Right ventricle myocardium superior (tissue), 1 donor: ENCODE measurements at regions not wholly inside any gene's neighbourhood (a gene's known extent, or its start where the extent isn't known, plus 50 kb on each side); places are given as distances from the start of the nearest gene placed in this dataset.

ENCODE experiments used
- ATAC-seq: fragments of 200-7000 bp; cut with Tn5 transposase; one replicate; pipeline ENCODE4 v1.9.1; 2020; ENCODE audit warnings: mild to moderate bottlenecking; ENCODE audit not compliant: poor library complexity
- DNase-seq: peaks from one replicate; pipeline ENCODE4 v3.0.0-alpha.2; 2020
- intact Hi-C: fragments of 100-400 bp; cut with DNase I; formaldehyde crosslinking; loops from one replicate; pipeline ENCODE4 v1.11.2; 2022
- donor health status: DM: no; HTN: yes; CAD: no; lungs with severe emphysema.

DNA sequence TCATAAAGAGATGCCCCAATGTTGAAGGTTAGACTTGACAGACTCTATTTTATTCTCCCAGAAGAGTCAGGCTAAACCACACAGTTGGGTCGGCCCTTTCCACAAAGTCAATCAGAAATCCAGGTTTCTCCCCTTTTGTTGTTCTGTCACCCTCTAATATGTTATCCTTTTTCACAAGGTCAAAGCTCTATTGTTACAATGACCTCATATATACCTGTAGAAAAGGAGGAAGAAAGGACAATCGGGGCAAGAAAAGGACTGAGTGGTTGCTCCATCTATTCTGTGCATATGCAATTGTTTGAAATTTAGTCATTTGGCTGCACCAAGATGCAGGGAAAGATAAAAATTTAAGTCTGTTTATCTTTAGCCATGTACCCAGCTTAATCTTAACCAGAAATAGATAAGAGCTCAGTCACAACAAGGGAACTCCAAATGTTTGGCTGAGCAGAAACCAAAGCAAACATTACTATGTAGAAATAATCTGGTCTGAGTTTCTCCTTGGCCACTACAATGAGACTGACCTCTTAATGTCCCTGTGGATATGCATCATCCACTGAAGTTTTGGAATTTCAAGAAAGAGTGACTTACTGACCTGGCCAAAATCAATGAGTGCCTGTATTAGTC is 503.7 kb downstream of the GALC start:
- ATAC-seq (no peak), DNase-seq (no peak)
- intact Hi-C loops, result no loop called here

GRCh38 chr14:87483271-87484260 is 509.4 kb downstream of the GALC start:
- DNase-seq (no peak), ATAC-seq (no peak)
- intact Hi-C loops, result no loop called here

- DNase-seq (no peak), ATAC-seq (no peak)
- intact Hi-C loops, result no loop called here
These were observed 524.5 kb downstream of the GALC start for GRCh38 chr14:87468531-87468930.

DNA sequence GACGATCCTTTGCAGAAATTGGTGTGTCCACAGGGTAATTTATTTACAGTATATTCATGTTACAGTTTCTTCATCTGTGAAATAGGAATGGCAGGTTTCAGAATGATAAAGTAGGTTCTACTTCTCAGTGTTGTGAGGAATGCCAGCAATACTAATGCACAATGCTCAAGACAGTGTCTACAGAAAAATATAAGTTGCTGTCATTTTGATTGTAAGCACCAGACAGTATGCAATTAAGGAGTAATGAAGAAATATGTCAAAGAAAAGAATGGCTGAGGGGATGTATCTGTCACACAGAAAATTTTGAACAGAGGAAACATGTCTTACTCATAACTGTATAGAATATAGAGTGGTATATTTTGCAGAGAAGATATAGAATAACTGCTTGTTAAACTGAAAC is 525.4 kb downstream of the GALC start:
- ATAC-seq (no peak), DNase-seq (no peak)
- intact Hi-C loops, result no loop called here

DNA sequence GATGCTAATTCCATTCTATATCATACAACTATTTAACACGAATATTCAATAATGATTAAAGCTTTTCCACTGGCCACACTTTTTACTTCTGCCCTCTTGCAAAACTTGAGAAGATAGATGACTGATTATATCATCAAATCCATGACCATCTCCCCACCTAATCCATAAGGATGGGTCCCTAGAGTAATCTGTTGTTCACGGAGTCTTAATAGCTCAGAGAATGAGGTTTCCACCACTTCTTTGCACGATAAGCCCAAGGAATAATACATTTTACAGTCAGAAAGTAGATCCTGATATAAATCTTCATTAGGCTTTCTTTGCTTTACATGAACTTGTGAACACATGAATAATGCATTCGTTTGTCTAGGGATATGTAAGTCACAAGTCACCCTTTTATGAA is 527.2 kb downstream of the GALC start:
- intact Hi-C loops, result no loop called here
- ATAC-seq (no peak), DNase-seq (no peak)

- intact Hi-C loops, result no loop called here
- no peak for DNase-seq
- ATAC-seq, result no peak
These were observed 531.3 kb downstream of the GALC start for GRCh38 chr14:87461704-87462103.

DNA sequence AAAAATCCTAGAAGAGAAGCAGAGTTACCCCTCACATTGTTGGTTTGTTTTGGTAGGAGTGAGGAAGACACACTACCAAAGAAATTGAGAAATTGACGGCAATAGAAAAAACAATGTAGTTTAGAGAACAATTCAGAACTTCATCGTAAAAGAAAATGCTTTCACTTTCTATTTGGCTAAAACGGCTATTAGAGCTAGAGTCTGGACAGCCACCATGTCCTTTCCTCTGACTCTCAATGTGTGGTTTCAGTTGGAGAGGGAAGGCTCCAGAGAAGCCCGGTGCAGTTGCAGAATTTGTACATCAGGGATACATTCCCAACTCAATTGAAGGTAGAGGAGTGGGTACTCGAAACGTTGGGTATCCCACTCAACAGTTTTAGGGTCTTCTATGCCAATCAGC is 535.3 kb downstream of the GALC start:
- no peak for ATAC-seq
- no peak for DNase-seq
- intact Hi-C loops, result no loop called here

DNA sequence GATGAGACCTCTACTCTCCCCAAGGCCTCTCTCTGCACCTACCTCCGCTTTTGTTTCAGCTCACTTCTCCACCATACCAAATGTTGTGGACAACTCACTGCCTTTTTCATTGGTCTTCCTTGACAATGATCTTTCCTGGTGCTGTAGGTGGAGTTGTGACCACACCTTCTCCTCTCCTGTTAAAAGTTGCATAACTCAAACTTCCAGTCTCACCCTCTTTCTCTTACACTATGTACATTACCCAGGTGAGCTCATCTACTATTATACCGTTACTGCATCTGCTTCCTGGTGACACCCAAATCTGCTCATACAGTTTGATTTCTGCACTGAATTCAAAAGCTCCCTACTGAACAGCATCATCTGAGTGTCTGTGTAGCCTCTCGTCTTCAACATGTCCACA is 542.8 kb downstream of the GALC start:
- DNase-seq (no peak), ATAC-seq (no peak)
- intact Hi-C loops, result no loop called here

- no peak for DNase-seq
- intact Hi-C loops, result no loop called here
- no peak for ATAC-seq
These were observed 544.0 kb downstream of the GALC start for GRCh38 chr14:87449016-87449415.

- DNase-seq (no peak), ATAC-seq (peak; percentile 25)
- intact Hi-C loops, result no loop called here
These were observed 549.2 kb downstream of the GALC start for GRCh38 chr14:87443787-87444186.

- intact Hi-C loops, result no loop called here
- ATAC-seq (no peak), DNase-seq (no peak)
These were observed 549.9 kb downstream of the GALC start for GRCh38 chr14:87443039-87443438.

- intact Hi-C loops, result no loop called here
- ATAC-seq (no peak), DNase-seq (no peak)
These were observed 555.8 kb downstream of the GALC start for GRCh38 chr14:87437158-87437557.

DNA sequence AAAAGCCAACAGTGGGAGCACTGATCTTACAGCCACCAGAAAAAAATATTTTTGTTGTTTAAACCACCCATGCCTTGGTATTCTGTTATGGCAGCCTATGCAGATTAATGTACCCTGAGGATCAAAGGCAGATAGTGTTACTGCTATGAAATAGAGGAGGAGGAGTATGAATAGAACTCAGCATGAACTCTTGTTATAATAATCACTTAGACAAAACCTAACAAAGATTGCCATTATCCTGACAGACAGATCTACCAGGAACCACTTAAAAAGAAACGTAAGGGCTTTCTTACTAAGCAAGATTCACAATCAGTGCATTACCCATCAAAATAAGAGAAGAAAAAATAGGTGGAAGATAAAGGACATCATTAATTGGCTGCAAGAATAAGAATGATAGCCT is 558.3 kb downstream of the GALC start:
- ATAC-seq (no peak), DNase-seq (no peak)
- intact Hi-C loops, result no loop called here

GRCh38 chr14:87434011-87434410 is 559.0 kb downstream of the GALC start:
- DNase-seq (no peak), ATAC-seq (no peak)
- intact Hi-C loops, result no loop called here

- intact Hi-C loops, result no loop called here
- no peak for ATAC-seq
- no peak for DNase-seq
These were observed 560.3 kb downstream of the GALC start for GRCh38 chr14:87432698-87433097.

DNA sequence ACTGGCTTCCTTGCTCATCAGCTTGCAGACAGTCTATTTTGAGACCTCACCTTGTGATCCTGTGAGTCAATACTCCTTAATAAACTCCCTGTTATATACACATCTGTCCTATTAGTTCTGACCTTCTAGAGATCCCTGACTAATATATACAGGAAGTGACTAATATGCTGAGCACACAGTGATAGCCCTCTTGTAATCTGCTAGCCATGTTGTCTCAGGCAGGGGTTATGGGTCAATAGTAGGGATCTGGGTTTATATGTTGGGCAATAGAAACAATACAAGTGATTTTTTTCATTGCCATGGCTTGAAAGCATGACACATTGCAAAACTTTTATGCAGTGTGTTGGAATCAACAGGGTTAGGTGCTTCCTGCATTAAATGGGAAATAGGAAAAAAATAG is 562.2 kb downstream of the GALC start:
- DNase-seq, result no peak
- intact Hi-C loops, result no loop called here
- ATAC-seq, result no peak

DNA sequence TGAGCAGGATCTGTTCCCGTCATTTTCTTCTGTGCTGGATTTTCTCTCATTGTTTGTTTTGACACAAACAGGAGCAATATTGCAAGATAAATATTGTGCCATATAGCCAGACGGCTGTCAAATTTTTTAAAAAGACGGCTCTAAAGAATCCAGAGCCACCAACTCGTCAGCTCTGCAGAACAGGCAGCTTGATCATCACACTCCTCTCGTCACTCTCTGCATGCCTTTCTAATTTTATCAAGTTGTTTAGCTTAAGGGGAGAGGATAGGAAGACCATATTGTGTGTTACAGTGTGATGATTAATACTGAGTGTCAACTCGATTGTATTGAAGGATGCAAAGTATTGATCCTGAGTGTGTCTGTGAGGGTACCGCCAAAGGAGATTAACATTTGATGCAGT is 562.8 kb downstream of the GALC start:
- intact Hi-C loops, result no loop called here
- ATAC-seq (no peak), DNase-seq (no peak)

- ATAC-seq (no peak), DNase-seq (no peak)
- intact Hi-C loops, result no loop called here
These were observed 573.1 kb downstream of the GALC start for GRCh38 chr14:87419925-87420324.

GRCh38 chr14:87411370-87411769 is 581.6 kb downstream of the GALC start:
- intact Hi-C loops, result no loop called here
- no peak for DNase-seq
- ATAC-seq, result no peak

DNA sequence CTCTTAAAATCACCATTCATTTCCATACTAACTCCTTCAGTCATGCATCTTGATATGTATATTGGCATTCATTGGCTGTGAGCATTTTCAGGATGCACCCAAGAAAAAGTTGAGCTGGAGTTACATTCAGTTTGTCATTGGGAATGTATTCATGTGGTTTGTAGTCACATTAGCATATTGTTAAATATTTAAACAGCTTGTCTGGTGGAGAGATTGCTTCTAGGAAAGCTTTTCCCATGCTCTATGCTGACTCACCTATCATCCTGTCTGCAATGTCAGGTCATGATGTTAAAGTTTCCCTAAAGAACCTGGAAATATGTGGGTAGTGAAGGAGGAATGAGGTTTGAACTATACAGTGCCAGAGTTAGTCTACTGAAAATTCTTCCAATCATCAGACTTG is 583.6 kb downstream of the GALC start:
- ATAC-seq, result no peak
- no peak for DNase-seq
- intact Hi-C loops, result no loop called here
